Right lobe of liver (tissue), 6 donors: ENCODE measurements at regions not wholly inside any gene's neighbourhood (a gene's known extent, or its start where the extent isn't known, plus 50 kb on each side); places are given as distances from the start of the nearest gene placed in this dataset.
A peak's percentile ranks its signal among the peaks of the same experiment; 100 is the strongest.
"Not testable (repeated sequence)": the region's sequence is repeated elsewhere in the genome, so short reads cannot be mapped to it uniquely, and the experiment has no call there.

Source experiments
- ATAC-seq, 4 donors: fragments of 200-7000 bp; cut with Tn5 transposase; one replicate each; pipeline ENCODE4 v1.9.1; 2020; ENCODE audit warnings: mild to moderate bottlenecking in 4 of 4, moderate library complexity in 4 of 4
- DNase-seq, 3 donors: peaks; one replicate each; pipeline ENCODE4 v3.0.0-alpha.2; 2020
- H3K27ac ChIP-seq, 3 donors: fragments of 200-600 bp; one replicate each; pipeline ENCODE4 v1.8.0; 2022
- H3K27me3 ChIP-seq, 2 donors: fragments of 200-600 bp; one replicate each; pipeline ENCODE4 v1.8.0; 2022
- H3K36me3 ChIP-seq, 4 donors: fragments of 200-600 bp; sonication (generic) in 1 of 4; one replicate each; pipeline versions ENCODE4 v1.5.1 to v1.8.0; 2017 to 2022; ENCODE audit warnings: control low read depth in 1 of 4
- H3K4me1 ChIP-seq, 4 donors: fragments of 200-600 bp; sonication (generic) in 1 of 4; one replicate each; pipeline versions ENCODE4 v1.5.1 to v1.8.0; 2017 to 2022; ENCODE audit warnings: control low read depth in 1 of 4
- H3K4me3 ChIP-seq, 3 donors: fragments of 200-600 bp; one replicate each; pipeline ENCODE4 v1.8.0; 2022
- H3K9me3 ChIP-seq, 4 donors: fragments of 200-600 bp; sonication (generic) in 1 of 4; one replicate each; pipeline versions ENCODE4 v1.5.1 to v1.8.0; 2017 to 2022; ENCODE audit warnings: control low read depth in 1 of 4
- POLR2A ChIP-seq: fragments of 450-650 bp; IDR thresholded peaks from one replicate; pipeline ENCODE4 v1.6.1; 2017; ENCODE audit warnings: antibody characterized with exemption, mild to moderate bottlenecking
- WGBS: methylation state at CpG from one replicate; pipeline ENCODE4 v1.1.6; 2018; ENCODE audit warnings: low coverage, low lambda C conversion rate; ENCODE audit not compliant: insufficient coverage; ENCODE audit errors: missing lambda C conversion rate; 5-methylcytosine and 5-hydroxymethylcytosine counted together
- intact Hi-C, 2 donors: fragments of 100-400 bp; cut with DNase I; formaldehyde crosslinking; loops; one replicate each; pipeline versions ENCODE4 v1.11.2 to v1.14.1; 2022
- TF ChIP-seq, protein P1 (sequence below), 4 donors: fragments of 200-600 bp in 3 of 4; fragments of 450-650 bp in 1 of 4; IDR thresholded peaks; one replicate each; pipeline versions ENCODE4 v1.5.1 to v1.8.0; 2016 to 2022; ENCODE audit warnings: antibody characterized with exemption in 4 of 4, mild to moderate bottlenecking in 2 of 4
- donor health status: DM: no; HTN: yes; CAD: no.
- donor health status: DM: no; HTN: no; CAD: no.
- donor health status: DM: no; HTN: no; CAD: no.
- donor health status: DM: no; HTN: yes; CAD: no.
- donor health status: DM: no; HTN: yes; CAD: no.

DNA sequence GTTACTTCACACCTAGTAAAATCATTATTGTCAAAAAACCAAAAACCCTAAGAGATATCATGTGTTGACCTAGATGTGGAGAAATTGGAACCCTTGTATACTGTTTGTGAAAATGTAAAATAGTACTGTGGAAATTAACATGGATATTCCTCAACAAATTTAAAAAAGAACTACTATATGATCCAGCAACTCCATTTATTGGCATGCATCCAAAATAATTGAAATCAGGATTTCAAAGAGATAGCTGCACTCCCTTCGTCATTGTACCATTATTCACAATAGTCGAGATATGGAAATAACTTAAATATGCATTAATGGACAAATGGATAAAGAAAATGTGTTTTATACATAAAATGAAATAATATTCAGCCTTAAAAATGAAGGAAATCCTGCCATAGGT is 105.3 kb upstream of the ZC3H15 start:
- ATAC-seq = no peak
- H3K27ac ChIP-seq = no peak overlapping the region
- H3K4me1 ChIP-seq = peaks cover 0 to 13% (median 0%) of the 10 kb centered on the region in 4 donors
- no peak overlapping the region for H3K4me3 ChIP-seq
- 88% methylated on average over 2 of the region's 2 CpGs for WGBS
- intact Hi-C loops = no loop called here
- TF ChIP-seq, protein P1, sequence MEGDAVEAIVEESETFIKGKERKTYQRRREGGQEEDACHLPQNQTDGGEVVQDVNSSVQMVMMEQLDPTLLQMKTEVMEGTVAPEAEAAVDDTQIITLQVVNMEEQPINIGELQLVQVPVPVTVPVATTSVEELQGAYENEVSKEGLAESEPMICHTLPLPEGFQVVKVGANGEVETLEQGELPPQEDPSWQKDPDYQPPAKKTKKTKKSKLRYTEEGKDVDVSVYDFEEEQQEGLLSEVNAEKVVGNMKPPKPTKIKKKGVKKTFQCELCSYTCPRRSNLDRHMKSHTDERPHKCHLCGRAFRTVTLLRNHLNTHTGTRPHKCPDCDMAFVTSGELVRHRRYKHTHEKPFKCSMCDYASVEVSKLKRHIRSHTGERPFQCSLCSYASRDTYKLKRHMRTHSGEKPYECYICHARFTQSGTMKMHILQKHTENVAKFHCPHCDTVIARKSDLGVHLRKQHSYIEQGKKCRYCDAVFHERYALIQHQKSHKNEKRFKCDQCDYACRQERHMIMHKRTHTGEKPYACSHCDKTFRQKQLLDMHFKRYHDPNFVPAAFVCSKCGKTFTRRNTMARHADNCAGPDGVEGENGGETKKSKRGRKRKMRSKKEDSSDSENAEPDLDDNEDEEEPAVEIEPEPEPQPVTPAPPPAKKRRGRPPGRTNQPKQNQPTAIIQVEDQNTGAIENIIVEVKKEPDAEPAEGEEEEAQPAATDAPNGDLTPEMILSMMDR (IDR thresholded peaks at IDR 0.05) = no peak
- TF ChIP-seq POLR2A = no peak
- H3K27me3 ChIP-seq = no peaks in the 10 kb centered on the region
- H3K9me3 ChIP-seq = no peaks in the 10 kb centered on the region
- no peak for DNase-seq
- H3K36me3 ChIP-seq = no peaks in the 10 kb centered on the region

DNA sequence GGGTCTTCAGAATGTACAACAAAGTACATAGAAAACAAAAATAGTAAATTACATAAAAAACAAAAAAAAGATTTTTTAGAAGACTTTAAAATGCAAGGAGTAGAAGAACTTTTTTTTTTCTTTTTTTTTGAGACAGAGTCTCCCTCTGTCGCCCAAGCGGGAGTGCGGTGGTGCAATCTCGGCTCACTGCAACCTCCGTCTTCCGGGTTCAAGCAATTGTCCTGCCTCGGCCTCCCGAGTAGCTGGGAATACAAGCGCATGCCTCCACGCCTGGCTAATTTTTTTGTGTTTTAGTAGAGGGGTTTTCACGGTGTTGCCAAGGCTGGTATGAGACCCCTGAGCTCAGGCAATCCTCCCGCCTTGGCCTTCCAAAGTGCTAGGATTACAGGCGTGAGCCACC is 104.5 kb upstream of the ZC3H15 start:
- DNase-seq (no peak), ATAC-seq (no peak)
- Histone ChIP-seq H3K4me3 (no peak overlapping the region), H3K27ac (no peak overlapping the region), H3K9me3 (no peaks in the 10 kb centered on the region), H3K36me3 (no peaks in the 10 kb centered on the region), H3K4me1 (peaks cover 0 to 13% (median 0%) of the 10 kb centered on the region in 4 donors), H3K27me3 (no peaks in the 10 kb centered on the region)
- 94% methylated on average over 11 of the region's 13 CpGs for WGBS
- no peak for TF ChIP-seq POLR2A
- TF ChIP-seq, protein P1 (IDR thresholded peaks at IDR 0.05) = no peak
- intact Hi-C loops = no loop called here

DNA sequence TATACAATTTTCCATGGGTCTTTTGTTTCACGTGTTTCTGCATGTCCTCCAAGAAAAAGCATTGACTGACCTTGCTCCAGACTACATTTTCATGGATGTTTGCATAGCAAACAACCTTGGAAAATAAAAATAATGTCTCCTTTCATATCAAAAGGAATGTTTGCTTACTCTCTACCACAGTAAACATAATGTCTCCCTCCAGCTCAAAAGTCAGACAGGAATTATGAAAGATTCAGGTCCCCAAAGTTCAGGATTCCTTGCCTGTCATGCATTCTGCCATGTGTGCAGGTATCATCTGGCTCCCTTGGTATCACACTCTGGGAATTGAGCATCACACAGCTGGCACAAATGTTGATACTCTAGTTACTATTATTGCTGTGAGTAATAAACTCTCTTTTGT is 103.1 kb upstream of the ZC3H15 start:
- H3K27me3 ChIP-seq = no peaks in the 10 kb centered on the region
- no peaks in the 10 kb centered on the region for H3K36me3 ChIP-seq
- ATAC-seq (peak; percentile 73 to 92 (median 82)), DNase-seq (no peak)
- intact Hi-C loops = no loop called here
- WGBS = 28% methylated on average over 1 of the region's 1 CpG
- H3K4me3 ChIP-seq = no peak overlapping the region
- H3K27ac ChIP-seq = no peak overlapping the region
- no peak for TF ChIP-seq POLR2A
- H3K4me1 ChIP-seq = peaks cover 0 to 13% (median 0%) of the 10 kb centered on the region in 4 donors
- no peaks in the 10 kb centered on the region for H3K9me3 ChIP-seq

DNA sequence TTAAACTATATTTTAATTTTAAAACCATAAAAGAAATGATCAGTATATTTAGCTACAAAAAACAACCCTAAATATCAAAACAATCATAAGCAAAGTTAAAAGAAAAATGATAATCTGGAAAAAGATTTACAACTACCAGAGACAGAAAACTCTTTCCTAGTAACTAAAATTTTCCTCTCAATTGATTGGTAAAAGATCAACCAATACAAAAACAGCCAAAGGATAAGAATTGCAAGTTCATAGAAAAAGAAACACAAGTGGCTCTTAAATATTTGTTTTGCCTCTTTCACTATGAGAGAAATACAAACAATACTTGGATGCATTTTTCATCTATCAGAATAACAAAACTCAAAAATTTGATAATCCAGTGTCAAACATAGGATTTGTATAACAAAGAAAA is 101.8 kb upstream of the ZC3H15 start:
- DNase-seq = no peak
- no peak for TF ChIP-seq POLR2A
- TF ChIP-seq, protein P1 (IDR thresholded peaks at IDR 0.05) = no peak
- Histone ChIP-seq H3K4me3 (no peak overlapping the region), H3K4me1 (peaks cover 0 to 13% (median 0%) of the 10 kb centered on the region in 4 donors), H3K27me3 (no peaks in the 10 kb centered on the region), H3K36me3 (no peaks in the 10 kb centered on the region), H3K27ac (no peak overlapping the region), H3K9me3 (no peaks in the 10 kb centered on the region)
- ATAC-seq = no peak
- intact Hi-C loops = no loop called here

DNA sequence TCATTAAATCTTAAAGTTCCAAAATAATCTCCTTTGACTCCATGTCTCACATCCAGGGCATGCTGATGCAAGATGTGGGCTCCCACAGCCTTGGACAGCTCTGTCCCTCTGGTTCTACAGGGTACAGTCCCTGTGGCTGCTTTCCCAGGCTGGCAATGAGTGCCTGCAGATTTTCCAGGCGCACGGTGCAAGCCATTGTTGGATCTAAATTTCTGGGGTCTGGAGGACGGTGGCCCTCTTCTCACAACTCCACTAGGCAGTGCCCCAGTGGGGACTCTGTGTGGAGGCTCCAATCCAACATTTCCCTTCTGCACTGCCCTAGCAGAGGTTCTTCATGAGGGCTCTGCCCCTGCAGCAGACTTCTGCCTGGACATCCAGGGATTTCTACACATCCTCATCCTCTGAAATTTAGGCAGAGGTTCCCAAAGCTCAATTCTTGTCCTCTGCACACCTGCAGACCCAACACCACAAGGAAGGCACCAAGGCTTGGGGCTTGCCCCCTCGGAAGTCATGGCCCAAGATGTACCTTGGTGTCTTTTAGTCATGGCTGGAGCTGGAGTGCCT is 100.3 kb upstream of the ZC3H15 start:
- ATAC-seq, DNase-seq, H3K27ac ChIP-seq, H3K27me3 ChIP-seq, H3K9me3 ChIP-seq, H3K4me3 ChIP-seq, H3K36me3 ChIP-seq, intact Hi-C loops, H3K4me1 ChIP-seq: not testable (repeated sequence)
- 100% methylated on average over 2 of the region's 4 CpGs for WGBS

DNA sequence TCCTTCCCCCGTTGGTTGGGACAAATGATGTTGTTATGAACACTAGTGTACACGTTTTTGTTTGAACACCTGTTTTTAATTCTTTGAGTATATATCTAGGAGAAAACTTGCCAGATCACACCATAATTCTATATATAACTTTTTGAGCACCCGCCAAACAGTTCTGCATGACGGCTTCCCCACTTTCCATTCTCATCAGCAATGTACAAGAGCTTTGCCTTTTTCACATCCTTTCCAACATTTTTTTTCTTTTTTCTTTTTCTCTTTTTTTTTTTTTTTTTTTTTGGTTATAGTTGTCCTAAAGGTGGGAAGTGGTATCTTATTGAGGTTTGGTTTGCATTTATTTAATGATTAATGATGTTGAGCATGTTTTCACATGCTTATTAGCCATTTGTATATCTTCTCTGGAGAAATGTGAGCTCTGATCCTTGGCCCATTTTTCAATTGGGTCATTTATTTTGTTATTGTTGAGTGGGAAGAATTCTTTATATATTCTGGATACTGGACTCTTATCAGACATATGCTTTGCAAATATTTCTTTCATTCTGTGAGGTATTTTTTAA is 86.9 kb upstream of the ZC3H15 start:
- no peaks in the 10 kb centered on the region for H3K9me3 ChIP-seq
- no peak overlapping the region for H3K4me3 ChIP-seq
- DNase-seq (no peak), ATAC-seq (no peak)
- 69% methylated on average over 4 of the region's 4 CpGs for WGBS
- no peaks in the 10 kb centered on the region for H3K4me1 ChIP-seq
- TF ChIP-seq, protein P1 (IDR thresholded peaks at IDR 0.05) = no peak
- H3K27ac ChIP-seq = no peak overlapping the region
- no peaks in the 10 kb centered on the region for H3K36me3 ChIP-seq
- intact Hi-C loops = no loop called here
- H3K27me3 ChIP-seq = no peaks in the 10 kb centered on the region
